Spleen (tissue), 7 donors: ENCODE measurements at regions not wholly inside any gene's neighbourhood (a gene's known extent, or its start where the extent isn't known, plus 50 kb on each side); places are given as distances from the start of the nearest gene placed in this dataset.

Experiments
- POLR2A ChIP-seq, 3 donors: fragments of 450-650 bp; IDR thresholded peaks; one replicate each; pipeline ENCODE4 v1.5.1; 2017; ENCODE audit warnings: antibody characterized with exemption in 3 of 3, mild to moderate bottlenecking in 1 of 3
- POLR2AphosphoS5 ChIP-seq, 3 donors: sonication (generic); formaldehyde crosslinking; IDR thresholded peaks; one replicate each; pipeline ENCODE4 v1.5.1; 2017; ENCODE audit warnings: antibody characterized with exemption in 3 of 3
- TF ChIP-seq, protein P1 (sequence below), 11 experiments: fragments of 200-600 bp in 7 of 11; fragments of 450-650 bp in 4 of 11; sonication (generic) in 4 of 11; IDR thresholded peaks in 8 of 11; conservative IDR thresholded peaks in 3 of 11; 1 replicate in 7 of 11; 2 replicates in 4 of 11; pipeline versions ENCODE4 v1.4.0 to v1.8.0; 2016 to 2021; ENCODE audit warnings: antibody characterized with exemption in 11 of 11, inconsistent platforms in 4 of 11, mild to moderate bottlenecking in 1 of 11
- donor health status: DM: no; HTN: no; CAD: no; lungs with moderate emphysema.
- donor health status: DM: no; HTN: no; CAD: no.
- donor health status: DM: no; HTN: no; CAD: no.

DNA sequence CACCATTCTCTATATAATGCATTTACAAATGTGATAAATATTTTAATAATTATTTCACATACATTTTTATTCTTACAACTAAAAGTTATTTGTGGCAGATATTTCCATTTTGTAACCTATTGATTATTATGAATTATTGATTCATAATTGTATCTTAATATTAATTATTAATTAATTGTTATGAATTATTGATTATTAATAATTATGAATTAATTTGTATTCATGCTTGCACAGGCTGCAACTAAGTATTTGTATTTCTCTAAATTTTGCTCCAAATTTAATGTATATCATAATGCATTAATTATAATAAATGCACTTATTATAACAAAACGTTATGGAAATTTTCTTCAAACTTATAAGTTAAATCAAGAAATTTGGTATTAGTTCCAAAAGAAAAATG, 929.7 kb downstream of the PCDH7 start:
- TF ChIP-seq, protein P1, sequence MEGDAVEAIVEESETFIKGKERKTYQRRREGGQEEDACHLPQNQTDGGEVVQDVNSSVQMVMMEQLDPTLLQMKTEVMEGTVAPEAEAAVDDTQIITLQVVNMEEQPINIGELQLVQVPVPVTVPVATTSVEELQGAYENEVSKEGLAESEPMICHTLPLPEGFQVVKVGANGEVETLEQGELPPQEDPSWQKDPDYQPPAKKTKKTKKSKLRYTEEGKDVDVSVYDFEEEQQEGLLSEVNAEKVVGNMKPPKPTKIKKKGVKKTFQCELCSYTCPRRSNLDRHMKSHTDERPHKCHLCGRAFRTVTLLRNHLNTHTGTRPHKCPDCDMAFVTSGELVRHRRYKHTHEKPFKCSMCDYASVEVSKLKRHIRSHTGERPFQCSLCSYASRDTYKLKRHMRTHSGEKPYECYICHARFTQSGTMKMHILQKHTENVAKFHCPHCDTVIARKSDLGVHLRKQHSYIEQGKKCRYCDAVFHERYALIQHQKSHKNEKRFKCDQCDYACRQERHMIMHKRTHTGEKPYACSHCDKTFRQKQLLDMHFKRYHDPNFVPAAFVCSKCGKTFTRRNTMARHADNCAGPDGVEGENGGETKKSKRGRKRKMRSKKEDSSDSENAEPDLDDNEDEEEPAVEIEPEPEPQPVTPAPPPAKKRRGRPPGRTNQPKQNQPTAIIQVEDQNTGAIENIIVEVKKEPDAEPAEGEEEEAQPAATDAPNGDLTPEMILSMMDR (IDR thresholded peaks at IDR 0.05 in 8 of 11, conservative IDR thresholded peaks at IDR 0.05 in 3 of 11): no peak
- TF ChIP-seq POLR2A (IDR thresholded peaks at IDR 0.05) (no peak), POLR2AphosphoS5 (IDR thresholded peaks at IDR 0.05) (no peak)
